Skeletal muscle tissue (tissue), 3 donors: ENCODE measurements at regions not wholly inside any gene's neighbourhood (a gene's known extent, or its start where the extent isn't known, plus 50 kb on each side); places are given as distances from the start of the nearest gene placed in this dataset.

ENCODE experiments used
- H3K27ac ChIP-seq: one replicate; pipeline ENCODE4 v1.7.0; 2013; ENCODE audit warnings: mild to moderate bottlenecking, low read depth, low read length, inconsistent platforms
- H3K27me3 ChIP-seq, 3 donors: one replicate each; pipeline ENCODE4 v1.7.0; 2013; ENCODE audit warnings: low read length in 3 of 3; ENCODE audit not compliant: control insufficient read depth in 3 of 3, insufficient read depth in 3 of 3
- H3K36me3 ChIP-seq, 3 donors: one replicate each; pipeline ENCODE4 v1.7.0; 2013; ENCODE audit warnings: low read length in 3 of 3; ENCODE audit not compliant: control insufficient read depth in 3 of 3, insufficient read depth in 3 of 3
- H3K4me1 ChIP-seq, 3 donors: one replicate each; pipeline ENCODE4 v1.7.0; 2013; ENCODE audit warnings: low read length in 3 of 3, mild to moderate bottlenecking in 3 of 3; ENCODE audit not compliant: control insufficient read depth in 3 of 3, insufficient read depth in 3 of 3
- H3K4me3 ChIP-seq, 3 donors: one replicate each; pipeline ENCODE4 v1.7.0; 2013; ENCODE audit warnings: low read length in 3 of 3
- H3K9ac ChIP-seq, 3 donors: one replicate each; pipeline ENCODE4 v1.7.0; 2013; ENCODE audit warnings: low read length in 3 of 3, mild to moderate bottlenecking in 3 of 3, moderate library complexity in 2 of 3, low read depth in 1 of 3
- H3K9me3 ChIP-seq, 3 donors: one replicate each; pipeline ENCODE4 v1.7.0; 2013; ENCODE audit warnings: low read length in 3 of 3; ENCODE audit not compliant: control insufficient read depth in 3 of 3
- donor health status: Osteomylitis.

DNA sequence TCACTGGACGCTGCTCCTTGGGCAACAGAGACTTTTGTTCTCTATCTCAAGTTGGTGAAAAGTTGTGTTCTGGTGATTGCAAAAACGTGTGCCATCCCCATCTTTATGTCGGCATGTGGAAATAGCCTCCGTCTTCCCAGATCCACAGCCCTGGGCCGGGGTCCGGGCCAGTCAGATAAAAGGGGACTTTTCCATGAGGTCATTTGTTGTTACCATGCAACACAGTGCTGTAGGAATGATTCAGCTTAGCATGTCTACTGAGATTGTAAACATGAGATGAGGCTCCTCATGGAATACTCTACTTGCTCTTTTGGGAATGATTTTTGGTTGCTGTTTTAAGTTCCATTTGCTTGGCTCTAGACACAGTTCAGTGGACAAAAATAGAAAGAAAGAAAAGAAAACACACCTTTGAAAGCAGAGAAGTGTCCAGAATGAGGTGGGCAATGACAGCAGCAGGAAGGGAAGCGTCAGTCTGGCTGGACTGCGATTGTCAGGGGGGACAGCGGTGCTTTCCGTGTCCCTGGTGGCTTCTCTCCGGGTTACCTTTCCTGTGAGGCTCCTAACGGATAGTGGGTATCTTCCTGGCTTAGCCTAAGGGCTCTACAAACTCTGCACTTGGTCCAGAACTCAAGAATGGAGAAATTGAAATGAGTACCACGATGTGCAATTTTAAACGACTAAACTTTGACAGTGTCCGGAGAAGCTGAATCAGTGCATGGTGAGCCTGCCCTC is 91.6 kb downstream of the TEX29 start:
- Histone ChIP-seq H3K4me3 (no peak overlapping the region), H3K27ac (no peak overlapping the region), H3K4me1 (no peaks in the 10 kb centered on the region), H3K9me3 (no peaks in the 10 kb centered on the region), H3K36me3 (no peaks in the 10 kb centered on the region), H3K27me3 (peaks cover 44 to 71% (median 57%) of the 10 kb centered on the region in 3 donors), H3K9ac (no peak overlapping the region)

DNA sequence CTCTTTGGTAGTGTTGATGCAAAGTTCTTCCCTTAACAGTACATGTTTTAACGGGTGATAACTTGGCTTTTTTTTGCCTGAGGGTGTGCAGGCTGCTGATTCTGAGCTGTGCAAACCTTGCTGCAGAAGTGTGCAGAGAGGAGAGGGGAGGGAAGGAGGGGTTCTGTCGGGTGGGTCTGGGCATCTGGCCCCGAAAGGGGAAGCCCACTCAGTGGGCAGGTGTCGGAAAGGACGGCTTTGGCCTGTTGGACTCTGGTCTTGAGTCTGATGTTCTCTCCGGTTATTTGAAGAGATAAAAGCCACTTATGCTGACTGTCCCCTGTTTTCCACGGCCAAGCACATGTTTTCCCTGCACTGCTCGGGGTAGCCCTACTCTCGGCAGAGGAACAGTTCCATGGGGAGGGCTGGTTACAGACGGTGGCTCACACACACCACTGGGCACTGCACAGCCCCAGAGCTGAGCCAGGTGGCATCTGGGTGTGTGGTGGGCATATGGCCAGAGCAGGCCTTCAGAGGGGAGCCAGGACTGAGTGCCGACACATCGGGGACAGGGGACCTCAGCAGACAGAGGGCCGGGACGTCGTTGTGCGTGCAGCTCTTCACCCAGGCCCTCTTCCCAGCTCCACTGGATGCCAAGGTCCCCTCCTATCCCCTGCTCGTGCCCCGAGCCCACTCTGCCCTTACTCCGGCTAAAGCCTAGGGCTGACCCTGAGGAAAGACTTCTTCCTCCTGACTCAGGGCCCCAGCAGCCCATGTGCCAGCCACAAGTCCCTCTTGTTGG is 93.2 kb downstream of the TEX29 start:
- no peak overlapping the region for H3K27ac ChIP-seq
- peaks cover 43 to 70% (median 52%) of the 10 kb centered on the region in 3 donors for H3K27me3 ChIP-seq
- H3K36me3 ChIP-seq, result no peaks in the 10 kb centered on the region
- H3K4me1 ChIP-seq, result no peaks in the 10 kb centered on the region
- H3K4me3 ChIP-seq, result no peak overlapping the region
- H3K9ac ChIP-seq, result no peak overlapping the region
- H3K9me3 ChIP-seq, result no peaks in the 10 kb centered on the region

DNA sequence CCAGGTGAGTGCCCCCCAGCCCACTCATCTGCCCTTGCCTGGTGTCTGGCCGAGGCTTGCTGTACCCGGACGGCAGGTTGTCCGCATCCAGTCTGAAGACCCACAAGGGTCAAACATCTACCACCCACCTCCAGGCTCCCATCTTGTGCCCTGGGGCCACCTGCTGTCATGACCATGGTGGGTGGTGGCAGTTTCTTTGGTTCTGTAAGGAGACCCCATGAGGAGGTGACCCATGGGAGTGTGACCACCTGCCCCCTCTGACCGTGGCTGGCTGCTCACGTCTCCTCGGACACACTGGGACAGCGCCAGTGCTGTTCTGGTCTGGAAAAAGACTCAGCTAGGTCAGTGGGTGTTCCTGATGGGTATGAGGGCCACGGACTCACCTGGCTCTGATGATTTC is 93.9 kb downstream of the TEX29 start:
- H3K4me1 ChIP-seq, result no peaks in the 10 kb centered on the region
- H3K9me3 ChIP-seq, result no peaks in the 10 kb centered on the region
- peaks cover 42 to 70% (median 49%) of the 10 kb centered on the region in 3 donors for H3K27me3 ChIP-seq
- no peaks in the 10 kb centered on the region for H3K36me3 ChIP-seq
- no peak overlapping the region for H3K4me3 ChIP-seq
- no peak overlapping the region for H3K27ac ChIP-seq
- no peak overlapping the region for H3K9ac ChIP-seq

DNA sequence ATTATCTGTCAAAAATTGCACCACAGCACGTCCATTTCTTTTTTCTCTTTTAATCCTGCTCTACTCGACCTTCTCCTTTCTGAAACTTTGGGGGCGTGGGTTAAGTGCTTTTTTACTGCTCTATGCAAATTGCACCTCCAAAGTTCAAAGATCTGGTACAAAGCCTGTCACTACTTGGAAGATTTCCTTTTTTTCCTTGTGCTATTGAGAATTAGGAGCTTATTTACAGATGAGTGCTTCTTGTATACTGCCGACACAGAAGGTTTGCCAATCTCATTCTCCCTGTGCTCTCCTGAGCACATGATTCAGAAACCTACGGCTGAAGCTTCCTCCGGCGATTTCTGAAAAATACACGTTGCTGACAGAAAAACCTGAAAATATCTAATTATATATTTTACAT is 94.8 kb downstream of the TEX29 start:
- Histone ChIP-seq H3K9ac (no peak overlapping the region), H3K27me3 (peaks cover 40 to 66% (median 42%) of the 10 kb centered on the region in 3 donors), H3K36me3 (no peaks in the 10 kb centered on the region), H3K4me3 (no peak overlapping the region), H3K27ac (no peak overlapping the region), H3K4me1 (no peaks in the 10 kb centered on the region), H3K9me3 (no peaks in the 10 kb centered on the region)

DNA sequence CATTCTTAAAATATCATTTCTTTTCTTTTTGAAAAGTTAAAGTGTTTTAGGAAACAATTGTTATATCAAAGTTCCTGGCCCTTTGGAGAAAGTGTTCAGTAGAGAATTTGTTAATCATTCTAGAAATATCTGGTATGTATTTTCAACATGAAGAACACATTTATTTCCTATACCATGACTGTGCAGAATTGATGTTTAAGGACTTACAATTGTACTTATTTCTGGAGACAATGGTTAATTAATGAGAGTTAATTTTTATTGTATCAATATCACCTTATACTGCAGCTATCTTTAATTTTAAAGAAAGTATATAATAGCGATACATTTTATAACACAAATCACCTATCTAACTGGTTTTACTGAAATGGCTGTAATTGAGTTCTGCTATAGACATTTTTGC is 95.3 kb downstream of the TEX29 start:
- Histone ChIP-seq H3K4me3 (no peak overlapping the region), H3K9ac (no peak overlapping the region), H3K9me3 (no peaks in the 10 kb centered on the region), H3K4me1 (no peaks in the 10 kb centered on the region), H3K27me3 (peaks cover 37 to 65% (median 40%) of the 10 kb centered on the region in 3 donors), H3K36me3 (no peaks in the 10 kb centered on the region), H3K27ac (no peak overlapping the region)

DNA sequence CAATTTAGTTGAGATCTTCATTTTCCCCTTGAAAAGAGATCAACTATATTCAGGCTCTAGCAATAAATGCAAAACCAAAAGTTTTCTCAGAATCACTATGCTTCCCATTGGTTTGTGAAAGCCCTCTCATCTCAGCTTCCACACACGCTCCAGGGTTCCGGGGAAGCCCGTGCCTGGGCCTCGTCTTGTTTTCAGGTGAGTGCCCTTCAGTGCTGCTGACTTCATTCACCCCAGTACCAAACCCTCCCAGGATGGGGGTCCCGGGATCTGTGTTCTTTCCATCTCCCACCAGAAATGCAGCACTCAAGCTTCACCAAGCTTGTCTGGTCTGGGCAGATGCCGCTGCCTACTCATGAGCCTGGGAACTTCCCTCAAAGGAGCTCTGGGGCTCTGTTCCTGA is 97.7 kb downstream of the TEX29 start:
- peaks cover 22 to 53% (median 37%) of the 10 kb centered on the region in 3 donors for H3K27me3 ChIP-seq
- H3K36me3 ChIP-seq, result no peaks in the 10 kb centered on the region
- no peaks in the 10 kb centered on the region for H3K4me1 ChIP-seq
- H3K9me3 ChIP-seq, result no peaks in the 10 kb centered on the region
- no peak overlapping the region for H3K27ac ChIP-seq
- no peak overlapping the region for H3K9ac ChIP-seq
- H3K4me3 ChIP-seq, result no peak overlapping the region

DNA sequence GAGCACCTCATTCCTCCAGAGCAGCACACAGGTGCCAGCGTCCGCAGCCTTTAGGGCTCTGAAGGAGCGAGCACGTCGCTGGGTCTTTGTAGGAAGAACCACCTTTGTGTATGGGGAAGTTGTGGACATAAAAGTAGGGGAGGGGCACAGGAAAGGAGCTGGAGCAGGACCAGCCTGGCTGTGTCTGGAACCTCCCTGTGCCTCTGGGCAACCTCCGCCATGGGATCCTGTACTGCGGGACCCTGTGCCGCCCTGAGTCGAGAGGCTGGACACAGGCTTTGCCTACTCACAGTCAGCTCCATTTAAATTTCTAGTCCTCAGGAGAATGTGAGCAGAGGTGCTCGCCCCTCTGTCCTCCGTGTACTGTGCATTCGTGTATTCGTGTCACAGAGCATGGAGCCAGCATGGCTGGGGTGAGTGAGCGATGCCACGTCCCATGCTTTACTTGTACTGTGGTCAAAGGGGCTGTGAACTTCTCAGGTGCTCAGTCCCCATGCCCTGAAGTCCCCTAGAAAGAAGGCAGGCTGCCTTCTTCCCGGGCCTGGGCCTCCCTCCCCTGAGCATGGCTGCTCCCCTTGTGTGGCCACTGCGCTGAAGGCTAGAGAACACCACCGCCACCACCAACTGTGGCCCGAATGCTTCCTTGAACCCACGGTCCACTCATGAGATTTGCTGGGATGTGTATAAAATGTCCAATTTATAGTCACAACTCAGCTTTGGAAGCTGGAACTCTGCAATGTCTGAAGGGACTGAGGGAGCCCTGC is 99.9 kb downstream of the TEX29 start:
- H3K27me3 ChIP-seq, result peaks cover 10 to 40% (median 23%) of the 10 kb centered on the region in 3 donors
- no peaks in the 10 kb centered on the region for H3K9me3 ChIP-seq
- H3K36me3 ChIP-seq, result no peaks in the 10 kb centered on the region
- no peaks in the 10 kb centered on the region for H3K4me1 ChIP-seq
- no peak overlapping the region for H3K9ac ChIP-seq
- no peak overlapping the region for H3K27ac ChIP-seq
- no peak overlapping the region for H3K4me3 ChIP-seq

DNA sequence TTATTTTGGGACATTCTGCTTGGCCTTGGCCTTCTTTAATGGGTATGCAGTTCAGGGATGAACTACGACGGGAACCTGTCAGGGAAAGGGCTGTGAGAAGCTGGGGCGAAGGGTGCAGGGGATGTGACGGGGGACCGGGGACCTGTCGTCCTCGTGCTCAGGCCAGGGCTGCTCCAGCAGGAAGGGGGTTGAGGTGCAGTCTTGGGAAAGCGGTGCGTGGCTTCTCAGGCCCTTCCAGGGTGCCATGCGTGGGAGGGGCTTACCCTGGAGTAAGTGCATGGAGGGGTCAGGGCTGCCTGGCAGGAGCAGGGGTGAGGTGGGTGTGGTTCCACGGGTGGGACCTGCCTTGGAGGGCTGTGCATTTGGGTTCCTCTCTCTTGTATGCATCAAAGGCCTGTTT is 100.8 kb downstream of the TEX29 start:
- Histone ChIP-seq H3K4me1 (no peaks in the 10 kb centered on the region), H3K4me3 (no peak overlapping the region), H3K36me3 (no peaks in the 10 kb centered on the region), H3K27me3 (peaks cover 10 to 44% (median 25%) of the 10 kb centered on the region in 3 donors), H3K27ac (no peak overlapping the region), H3K9ac (no peak overlapping the region), H3K9me3 (no peaks in the 10 kb centered on the region)

DNA sequence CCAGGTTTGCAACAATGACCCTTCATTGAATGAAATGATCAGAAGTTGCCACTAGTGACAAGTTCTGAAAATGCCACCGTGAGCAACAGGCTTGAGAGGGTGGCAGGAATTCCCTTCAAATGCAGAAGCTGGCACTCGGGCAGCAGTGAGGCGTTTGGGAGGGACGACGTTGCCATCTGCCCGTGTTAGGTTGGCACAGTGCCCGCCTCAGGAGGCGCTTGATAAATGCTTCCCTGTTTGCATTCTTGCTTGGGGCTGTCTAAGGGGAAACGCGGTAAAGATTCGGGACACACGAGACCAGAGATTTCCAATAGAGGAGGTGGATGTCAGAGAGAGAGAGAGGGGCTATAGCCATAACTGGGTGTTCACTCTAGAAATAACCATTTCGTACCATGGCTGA is 101.9 kb downstream of the TEX29 start:
- H3K36me3 ChIP-seq, result no peaks in the 10 kb centered on the region
- H3K9ac ChIP-seq, result no peak overlapping the region
- H3K27me3 ChIP-seq, result peaks cover 5 to 44% (median 29%) of the 10 kb centered on the region in 3 donors
- H3K4me3 ChIP-seq, result no peak overlapping the region
- H3K4me1 ChIP-seq, result no peaks in the 10 kb centered on the region
- H3K27ac ChIP-seq, result no peak overlapping the region
- no peaks in the 10 kb centered on the region for H3K9me3 ChIP-seq
